Liver (tissue), 8 donors: ENCODE measurements at regions not wholly inside any gene's neighbourhood (a gene's known extent, or its start where the extent isn't known, plus 50 kb on each side); places are given as distances from the start of the nearest gene placed in this dataset.

Source experiments
- DNase-seq: peaks from one replicate; pipeline ENCODE4 v3.0.0-alpha.2; 2017; ENCODE audit warnings: low spot score
- H3K27ac ChIP-seq, 2 donors: one replicate each; pipeline ENCODE4 v1.7.0; 2013; ENCODE audit warnings: inconsistent platforms in 2 of 2, low read length in 2 of 2, control low read depth in 1 of 2, low read depth in 1 of 2, mild to moderate bottlenecking in 1 of 2
- H3K27me3 ChIP-seq, 4 donors: one replicate each; pipeline versions ENCODE4 v1.6.1 to v1.7.0; 2013; ENCODE audit warnings: low read length in 3 of 4, inconsistent platforms in 1 of 4, mild to moderate bottlenecking in 1 of 4, moderate library complexity in 1 of 4; ENCODE audit not compliant: control insufficient read depth in 4 of 4, insufficient read depth in 4 of 4
- H3K36me3 ChIP-seq, 4 donors: one replicate each; pipeline versions ENCODE4 v1.6.1 to v1.7.0; 2013; ENCODE audit warnings: low read length in 3 of 4, mild to moderate bottlenecking in 3 of 4, low read depth in 1 of 4, moderate library complexity in 1 of 4; ENCODE audit not compliant: control insufficient read depth in 4 of 4, insufficient read depth in 3 of 4
- H3K4me1 ChIP-seq, 4 donors: one replicate each; pipeline versions ENCODE4 v1.6.1 to v1.7.0; 2013; ENCODE audit warnings: low read length in 3 of 4, mild to moderate bottlenecking in 3 of 4, moderate library complexity in 1 of 4; ENCODE audit not compliant: control insufficient read depth in 4 of 4, insufficient read depth in 4 of 4
- H3K4me3 ChIP-seq, 3 donors: one replicate each; pipeline versions ENCODE4 v1.6.1 to v1.7.0; 2013; ENCODE audit warnings: low read length in 3 of 3, control low read depth in 1 of 3, low read depth in 1 of 3, mild to moderate bottlenecking in 1 of 3
- H3K9ac ChIP-seq, 2 donors: one replicate each; pipeline ENCODE4 v1.7.0; 2013; ENCODE audit warnings: low read length in 2 of 2, mild to moderate bottlenecking in 2 of 2, moderate library complexity in 2 of 2, control low read depth in 1 of 2, low read depth in 1 of 2
- H3K9me3 ChIP-seq, 4 donors: one replicate each; pipeline versions ENCODE4 v1.6.1 to v1.7.0; 2013; ENCODE audit warnings: low read length in 3 of 4; ENCODE audit not compliant: control insufficient read depth in 4 of 4
- ATF3 ChIP-seq: IDR thresholded peaks from 2 replicates; pipeline ENCODE4 v1.6.1; 2016; ENCODE audit warnings: antibody characterized with exemption
- CTCF ChIP-seq: fragments of 150-350 bp; IDR thresholded peaks from 2 replicates; pipeline ENCODE4 v1.5.1; 2017; ENCODE audit warnings: improper control_type of control experiment, low read depth, low read length; ENCODE audit not compliant: missing input control
- EGR1 ChIP-seq, 2 donors: IDR thresholded peaks; 2 replicates each; pipeline ENCODE4 v1.6.1; 2016 to 2018; ENCODE audit warnings: antibody characterized with exemption in 2 of 2, low read depth in 2 of 2
- FOXA1 ChIP-seq: IDR thresholded peaks from 2 replicates; pipeline ENCODE4 v1.6.1; 2016; ENCODE audit warnings: antibody characterized with exemption
- FOXA2 ChIP-seq: IDR thresholded peaks from 2 replicates; pipeline ENCODE4 v1.6.1; 2016; ENCODE audit warnings: antibody characterized with exemption
- GABPA ChIP-seq, 2 donors: IDR thresholded peaks in 1 of 2; conservative IDR thresholded peaks in 1 of 2; 2 replicates each; pipeline ENCODE4 v1.6.1; 2016; ENCODE audit warnings: antibody characterized with exemption in 2 of 2, mild to moderate bottlenecking in 1 of 2, moderate library complexity in 1 of 2
- HNF4A ChIP-seq, 2 donors: conservative IDR thresholded peaks; 2 replicates each; pipeline ENCODE4 v1.6.1; 2016; ENCODE audit warnings: antibody characterized with exemption in 2 of 2, mild to moderate bottlenecking in 2 of 2
- HNF4G ChIP-seq: IDR thresholded peaks from 2 replicates; pipeline ENCODE4 v1.6.1; 2016; ENCODE audit warnings: antibody characterized with exemption
- JUND ChIP-seq, 2 donors: IDR thresholded peaks; 2 replicates each; pipeline ENCODE4 v1.6.1; 2016; ENCODE audit warnings: antibody characterized with exemption in 2 of 2
- MAX ChIP-seq: IDR thresholded peaks from 2 replicates; pipeline ENCODE4 v1.6.1; 2016; ENCODE audit warnings: antibody characterized with exemption
- NR2F2 ChIP-seq: IDR thresholded peaks from 2 replicates; pipeline ENCODE4 v1.6.1; 2016; ENCODE audit warnings: antibody characterized with exemption
- RAD21 ChIP-seq, 2 donors: IDR thresholded peaks; 2 replicates each; pipeline ENCODE4 v1.6.1; 2016; ENCODE audit warnings: antibody characterized with exemption in 2 of 2, mild to moderate bottlenecking in 2 of 2
- REST ChIP-seq: IDR thresholded peaks from 2 replicates; pipeline ENCODE4 v1.6.1; 2016; ENCODE audit warnings: antibody characterized with exemption, mild to moderate bottlenecking
- RXRA ChIP-seq, 2 donors: IDR thresholded peaks; 2 replicates each; pipeline ENCODE4 v1.6.1; 2017 to 2018; ENCODE audit warnings: antibody characterized with exemption in 2 of 2, mild to moderate bottlenecking in 1 of 2
- SP1 ChIP-seq: IDR thresholded peaks from 2 replicates; pipeline ENCODE4 v1.6.1; 2018; ENCODE audit warnings: antibody characterized with exemption, mild to moderate bottlenecking
- TAF1 ChIP-seq: conservative IDR thresholded peaks from 2 replicates; pipeline ENCODE4 v1.6.1; 2016; ENCODE audit warnings: antibody characterized with exemption, mild to moderate bottlenecking
- YY1 ChIP-seq: IDR thresholded peaks from 2 replicates; pipeline ENCODE4 v1.6.1; 2016; ENCODE audit warnings: antibody characterized with exemption, mild to moderate bottlenecking
- ZBTB33 ChIP-seq: IDR thresholded peaks from 2 replicates; pipeline ENCODE4 v1.6.1; 2016; ENCODE audit warnings: antibody characterized with exemption
- WGBS: extraction: QIAGEN DNeasy Blood & Tissue Kit; methylation state at CpG from one replicate; pipeline ENCODE4 v1.1.7; 2013; 5-methylcytosine and 5-hydroxymethylcytosine counted together
- donor health status: healthy.
- donor health status: healthy.
- donor health status: healthy.
- donor health status: healthy.
- donor health status: healthy.

GRCh38 chr5:4995014-4995413, 145.1 kb upstream of the ADAMTS16 start:
- H3K36me3 ChIP-seq = no peaks in the 10 kb centered on the region
- no peaks in the 10 kb centered on the region for H3K4me1 ChIP-seq
- no peak overlapping the region for H3K4me3 ChIP-seq
- H3K9ac ChIP-seq = no peak overlapping the region
- no peak for DNase-seq
- peaks cover 0 to 4% (median 0%) of the 10 kb centered on the region in 4 donors for H3K27me3 ChIP-seq
- H3K9me3 ChIP-seq = no peaks in the 10 kb centered on the region
- WGBS = 67% methylated on average over 4 of the region's 4 CpGs
- no peak overlapping the region for H3K27ac ChIP-seq
- no peak for TF ChIP-seq FOXA2
- no peak for TF ChIP-seq HNF4A (conservative IDR thresholded peaks at IDR 0.05)
- no peak for TF ChIP-seq EGR1 (IDR thresholded peaks at IDR 0.05; ENCODE audit: low read depth in 2 of 2)
- TF ChIP-seq ZBTB33 = no peak

GRCh38 chr5:5005353-5005752, 134.8 kb upstream of the ADAMTS16 start:
- Histone ChIP-seq H3K36me3 (no peaks in the 10 kb centered on the region), H3K27me3 (no peaks in the 10 kb centered on the region), H3K4me3 (no peak overlapping the region), H3K4me1 (no peaks in the 10 kb centered on the region), H3K9me3 (no peaks in the 10 kb centered on the region), H3K27ac (no peak overlapping the region), H3K9ac (no peak overlapping the region)
- no peak for DNase-seq
- WGBS = 83% methylated on average over 3 of the region's 3 CpGs
- TF ChIP-seq TAF1 (no peak), HNF4G (no peak), EGR1 (IDR thresholded peaks at IDR 0.05; ENCODE audit: low read depth in 2 of 2) (no peak), ATF3 (no peak), SP1 (no peak), JUND (IDR thresholded peaks at IDR 0.05) (no peak), MAX (no peak), CTCF (no peak), FOXA1 (no peak), FOXA2 (no peak), ZBTB33 (no peak), NR2F2 (no peak), YY1 (no peak), HNF4A (conservative IDR thresholded peaks at IDR 0.05) (no peak), GABPA (IDR thresholded peaks at IDR 0.05 in 1 of 2, conservative IDR thresholded peaks at IDR 0.05 in 1 of 2) (no peak), REST (no peak), RXRA (IDR thresholded peaks at IDR 0.05) (no peak), RAD21 (IDR thresholded peaks at IDR 0.05) (no peak)
